C4-2B (cell line): ENCODE measurements at regions not wholly inside any gene's neighbourhood (a gene's known extent, or its start where the extent isn't known, plus 50 kb on each side); places are given as distances from the start of the nearest gene placed in this dataset.

Experiments
- H3K27ac ChIP-seq: fragments of 450-650 bp; 2 replicates; pipeline ENCODE4 v1.5.1; 2017
- ZFX ChIP-seq: fragments of 450-650 bp; IDR thresholded peaks from 2 replicates; pipeline ENCODE4 v1.6.1; 2017
- TF ChIP-seq, protein P1 (sequence below): fragments of 450-650 bp; conservative IDR thresholded peaks from 2 replicates; pipeline ENCODE4 v1.5.1; 2017; ENCODE audit warnings: mild to moderate bottlenecking

DNA sequence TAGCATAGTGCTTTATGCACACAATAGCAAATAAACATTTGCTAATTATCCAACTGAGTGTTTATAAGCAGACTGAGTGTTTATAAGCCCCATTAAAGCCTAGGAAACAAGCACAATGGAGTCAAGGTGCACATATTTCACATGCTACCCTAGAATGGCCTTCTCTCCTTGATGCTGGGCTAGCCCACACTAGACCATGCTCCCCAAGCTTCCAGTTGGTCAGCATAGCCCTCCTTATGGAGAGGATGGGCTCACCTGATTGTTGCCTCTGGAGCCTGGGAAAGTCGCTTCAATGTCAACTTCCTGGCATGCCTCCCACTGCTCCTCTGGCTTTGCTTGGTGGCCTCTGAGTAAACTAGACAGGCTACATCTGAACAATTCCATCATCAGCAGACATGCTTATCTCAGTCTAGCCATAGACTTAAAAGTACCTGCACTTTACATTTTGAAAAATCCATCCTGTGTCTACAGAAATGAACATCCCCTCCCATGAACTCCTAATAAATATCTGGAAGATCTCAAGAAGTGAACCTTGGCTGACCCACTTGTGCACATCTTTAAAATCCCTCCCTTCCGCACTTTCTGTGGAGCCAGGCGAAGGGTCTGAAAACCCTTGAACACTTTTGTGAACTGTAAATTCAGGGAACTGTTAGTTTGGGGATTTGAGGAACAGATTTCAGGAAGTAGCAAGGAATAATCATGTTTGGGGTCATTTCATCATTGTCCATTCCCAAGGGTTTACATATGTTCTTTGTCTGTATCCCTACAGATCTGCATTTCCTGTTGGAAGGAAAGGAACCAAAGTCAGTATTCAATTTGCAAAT lies 486.6 kb downstream of the ARHGEF28 start:
- TF ChIP-seq, protein P1, sequence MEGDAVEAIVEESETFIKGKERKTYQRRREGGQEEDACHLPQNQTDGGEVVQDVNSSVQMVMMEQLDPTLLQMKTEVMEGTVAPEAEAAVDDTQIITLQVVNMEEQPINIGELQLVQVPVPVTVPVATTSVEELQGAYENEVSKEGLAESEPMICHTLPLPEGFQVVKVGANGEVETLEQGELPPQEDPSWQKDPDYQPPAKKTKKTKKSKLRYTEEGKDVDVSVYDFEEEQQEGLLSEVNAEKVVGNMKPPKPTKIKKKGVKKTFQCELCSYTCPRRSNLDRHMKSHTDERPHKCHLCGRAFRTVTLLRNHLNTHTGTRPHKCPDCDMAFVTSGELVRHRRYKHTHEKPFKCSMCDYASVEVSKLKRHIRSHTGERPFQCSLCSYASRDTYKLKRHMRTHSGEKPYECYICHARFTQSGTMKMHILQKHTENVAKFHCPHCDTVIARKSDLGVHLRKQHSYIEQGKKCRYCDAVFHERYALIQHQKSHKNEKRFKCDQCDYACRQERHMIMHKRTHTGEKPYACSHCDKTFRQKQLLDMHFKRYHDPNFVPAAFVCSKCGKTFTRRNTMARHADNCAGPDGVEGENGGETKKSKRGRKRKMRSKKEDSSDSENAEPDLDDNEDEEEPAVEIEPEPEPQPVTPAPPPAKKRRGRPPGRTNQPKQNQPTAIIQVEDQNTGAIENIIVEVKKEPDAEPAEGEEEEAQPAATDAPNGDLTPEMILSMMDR, result no peak
- H3K27ac ChIP-seq, result peak overlapping the region; percentile 64

DNA sequence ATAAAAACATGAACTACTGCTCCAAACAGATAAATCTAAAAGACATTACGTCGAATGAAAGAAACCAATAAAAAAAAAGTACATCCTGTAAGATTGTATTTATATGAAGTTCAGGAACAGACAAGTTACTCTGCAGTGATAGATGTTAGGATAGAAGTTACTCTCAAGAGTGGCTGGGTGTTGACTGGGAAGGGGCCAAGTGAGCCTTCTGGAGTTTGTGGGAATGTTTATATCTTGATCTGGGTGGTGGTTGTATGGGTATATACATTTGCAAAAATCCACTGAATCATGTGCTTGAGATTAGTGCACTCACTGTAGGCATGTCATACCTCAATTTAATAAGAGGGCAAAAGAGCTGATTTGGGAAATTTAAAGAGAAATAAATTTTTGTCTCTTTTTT lies 485.8 kb downstream of the ARHGEF28 start:
- TF ChIP-seq, protein P1, result no peak
- no peak for TF ChIP-seq ZFX
- no peak overlapping the region for H3K27ac ChIP-seq

- H3K27ac ChIP-seq, result no peak overlapping the region
- TF ChIP-seq, protein P1, result no peak
- TF ChIP-seq ZFX, result no peak
Measured at GRCh38 chr5:74109344-74109743, 483.3 kb downstream of the ARHGEF28 start.

DNA sequence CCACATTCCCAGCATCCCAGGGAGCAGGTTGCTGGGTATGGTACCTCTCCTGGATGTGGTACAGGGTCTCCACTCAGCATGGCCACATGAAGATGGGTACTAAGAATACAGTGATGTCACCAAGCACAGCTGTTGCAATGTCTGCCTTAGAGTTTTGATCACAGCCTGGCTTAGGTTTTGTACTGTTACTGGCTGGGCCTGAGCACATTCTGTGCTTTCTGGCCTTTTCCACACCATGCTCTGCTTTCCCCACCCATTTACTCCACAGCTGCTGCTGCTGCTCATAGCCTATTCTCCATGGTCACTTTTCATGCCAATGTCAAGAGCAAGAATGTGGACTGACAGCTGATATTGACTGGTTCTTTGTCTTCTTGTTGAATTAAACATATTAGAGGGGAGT lies 481.9 kb downstream of the ARHGEF28 start:
- TF ChIP-seq, protein P1, result no peak
- no peak for TF ChIP-seq ZFX
- H3K27ac ChIP-seq, result no peak overlapping the region

DNA sequence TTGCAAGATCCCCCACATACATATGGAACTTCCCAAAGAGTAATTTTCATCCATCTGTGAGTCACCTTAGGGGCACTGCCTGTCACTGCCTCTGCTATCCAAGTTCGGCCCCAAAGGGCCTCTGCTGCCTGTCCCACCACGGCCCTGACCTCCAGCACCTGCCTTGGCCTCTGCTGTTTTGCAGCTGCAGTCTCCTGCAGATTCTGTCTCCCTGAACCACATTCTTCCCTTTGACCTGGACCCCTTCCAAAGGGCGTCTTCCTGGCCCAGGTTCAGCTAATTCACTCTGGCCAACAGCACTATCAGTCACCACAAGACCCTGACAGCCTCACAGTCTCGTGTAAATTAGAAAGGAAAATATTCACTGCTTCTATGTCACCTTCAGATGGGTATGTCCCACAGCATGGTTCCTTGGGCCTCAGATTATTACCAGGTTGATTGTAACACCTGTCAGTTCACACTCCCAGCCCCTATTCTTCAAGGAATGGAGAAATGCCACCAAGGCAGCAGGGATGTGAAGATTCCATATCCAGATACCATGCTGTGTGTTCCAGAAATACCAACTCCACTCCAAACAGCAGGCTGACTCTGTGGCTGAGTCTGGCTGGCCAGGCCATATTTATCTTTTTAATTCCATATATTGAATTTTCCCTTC lies 479.3 kb downstream of the ARHGEF28 start:
- peak overlapping the region; percentile 91 for H3K27ac ChIP-seq
- TF ChIP-seq ZFX, result no peak
- TF ChIP-seq, protein P1, result no peak

DNA sequence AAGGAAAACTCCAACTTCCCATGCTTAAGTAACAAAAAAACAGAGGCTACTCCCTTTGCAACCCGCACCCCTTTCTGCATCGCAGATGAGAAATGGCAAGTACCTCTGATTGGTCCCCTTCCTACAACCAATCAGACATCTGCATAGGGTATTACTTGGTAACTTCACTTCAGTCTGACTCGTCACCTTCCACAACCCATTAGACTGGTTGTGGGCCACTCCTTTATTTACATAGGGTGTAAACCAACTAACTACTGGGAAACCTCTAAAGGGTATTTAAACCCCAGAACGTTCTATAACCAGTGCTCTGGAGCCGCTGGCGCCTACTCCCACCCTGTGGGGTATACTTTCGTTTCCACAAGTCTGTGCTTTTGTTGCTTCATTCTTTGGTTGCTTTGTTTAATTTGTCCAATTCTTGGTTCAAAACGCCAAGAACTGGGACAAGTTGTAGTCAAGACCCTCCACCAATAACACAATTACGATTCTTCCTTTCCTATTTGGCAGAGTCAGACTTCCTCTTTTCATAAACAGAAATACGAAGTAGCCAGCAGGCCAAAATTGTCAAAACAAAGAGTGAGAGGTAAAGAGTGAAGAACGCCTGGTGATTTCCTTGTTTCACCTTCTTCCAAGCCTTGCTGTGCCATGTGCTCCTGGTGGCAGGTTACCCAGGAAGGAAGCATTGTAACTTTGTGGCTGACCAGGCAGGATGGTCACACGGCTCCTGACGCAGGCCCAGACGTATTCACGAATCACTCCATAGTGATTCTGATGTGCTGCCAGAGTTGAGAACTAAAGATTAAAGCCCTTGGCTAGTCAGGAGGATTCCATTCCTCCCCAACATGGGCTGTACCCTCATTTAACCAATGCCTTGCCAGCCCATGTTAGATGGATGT lies 477.4 kb downstream of the ARHGEF28 start:
- peak overlapping the region; percentile 91 for H3K27ac ChIP-seq
- TF ChIP-seq, protein P1, result no peak
- TF ChIP-seq ZFX, result no peak
